K562 (cell line): ENCODE measurements at regions not wholly inside any gene's neighbourhood (a gene's known extent, or its start where the extent isn't known, plus 50 kb on each side); places are given as distances from the start of the nearest gene placed in this dataset.

ENCODE experiments used
- ATAC-seq: fragments of 200-7000 bp; cut with Tn5 transposase; 3 replicates; pipeline ENCODE4 v1.9.1; 2020; ENCODE audit warnings: moderate library complexity
- BruUV-seq: library from RNA; stranded (reverse); fragments of 400-500 nt; replicated peaks from 2 replicates; lab custom pipeline; 2021; lab: Mats Ljungman, UMichigan
- CTCF ChIA-PET: fragments of 300-600 bp; formaldehyde crosslinking; extraction: SDS; loops from one replicate; lab custom pipeline; 2021; ENCODE audit warnings: low intra/inter-chr PET ratio; lab: Yijun Ruan, JAX
- POLR2A ChIA-PET: fragments of 300-600, 350-650 bp; sonication (Branson Sonifier 250); formaldehyde crosslinking; extraction: SDS; loops from one replicate; lab custom pipeline; 2021; ENCODE audit warnings: antibody characterized with exemption, inconsistent platforms; lab: Yijun Ruan, JAX
- DNase-seq, 4 experiments: peaks; one replicate each; pipeline versions ENCODE4 v3.0.0 to v3.0.0-alpha.2; 2011 to 2018; ENCODE audit warnings: low spot score in 3 of 4, mixed read lengths in 3 of 4; ENCODE audit errors: extremely low read depth in 1 of 4
- FAIRE-seq: peaks from 2 replicates; lab custom pipeline; 2011; peaks lifted over from hg19 to GRCh38; lab: Jason Lieb, UNC
- H2AFZ ChIP-seq: 2 replicates; pipeline ENCODE4 v1.6.0; 2011; ENCODE audit warnings: low read depth, low read length, control low read depth, inconsistent platforms
- H3K27ac ChIP-seq: fragments of 200-600 bp; 3 replicates; pipeline ENCODE4 v1.8.0; 2011; ENCODE audit warnings: low read depth, mild to moderate bottlenecking, control low read depth, inconsistent platforms, low read length, moderate library complexity, mixed read lengths; ENCODE audit errors: extremely low read depth
- H3K27me3 ChIP-seq, 2 experiments: fragments of 300-600 bp in 1 of 2; 2 replicates in 1 of 2; 3 replicates in 1 of 2; pipeline versions ENCODE4 v1.6.0 to v1.8.0; 2011; ENCODE audit warnings: inconsistent platforms in 2 of 2, low read length in 2 of 2, mild to moderate bottlenecking in 1 of 2, mixed read lengths in 1 of 2, moderate library complexity in 1 of 2; ENCODE audit not compliant: control insufficient read depth in 2 of 2, insufficient read depth in 2 of 2
- H3K36me3 ChIP-seq: fragments of 300-600 bp; 3 replicates; pipeline ENCODE4 v1.8.0; 2011; ENCODE audit warnings: mild to moderate bottlenecking, low read length, inconsistent platforms; ENCODE audit not compliant: control insufficient read depth, insufficient read depth
- H3K4me1 ChIP-seq, 2 experiments: fragments of 200-600 bp in 1 of 2; replicated peaks in 1 of 2; 2 replicates in 1 of 2; 3 replicates in 1 of 2; pipeline versions ENCODE4 v1.5.1 to v1.8.0; 2011; ENCODE audit warnings: inconsistent platforms in 2 of 2, low read length in 2 of 2, mild to moderate bottlenecking in 1 of 2, mixed read lengths in 1 of 2, moderate library complexity in 1 of 2; ENCODE audit not compliant: control insufficient read depth in 2 of 2, insufficient read depth in 2 of 2
- H3K4me2 ChIP-seq: 2 replicates; pipeline ENCODE4 v1.6.1; 2011; ENCODE audit warnings: low read length, control low read depth, inconsistent platforms, mixed read lengths; ENCODE audit not compliant: insufficient read depth
- H3K4me3 ChIP-seq: fragments of 200-600 bp; sonication (generic), shearing (Covaris generic); 2 replicates; pipeline ENCODE4 v1.5.1; 2016; ENCODE audit warnings: control low read depth, inconsistent platforms
- H3K79me2 ChIP-seq: fragments of 200-600 bp; 3 replicates; pipeline ENCODE4 v1.8.0; 2011; ENCODE audit warnings: low read length, inconsistent platforms; ENCODE audit not compliant: control insufficient read depth, insufficient read depth
- H3K9ac ChIP-seq, 2 experiments: 2 replicates each; pipeline versions ENCODE4 v1.6.0 to v1.6.1; 2011; ENCODE audit warnings: low read depth in 2 of 2, low read length in 2 of 2, control low read depth in 1 of 2, inconsistent platforms in 1 of 2, mild to moderate bottlenecking in 1 of 2, mixed read lengths in 1 of 2; ENCODE audit not compliant: insufficient read depth in 1 of 2
- H3K9me1 ChIP-seq: one replicate; pipeline ENCODE4 v1.6.0; 2011; ENCODE audit warnings: inconsistent platforms, mild to moderate bottlenecking, low read length, moderate library complexity; ENCODE audit not compliant: control insufficient read depth, insufficient read depth
- H3K9me3 ChIP-seq: replicated peaks from 2 replicates; pipeline ENCODE4 v1.5.1; 2011; ENCODE audit warnings: low read depth, low read length, inconsistent platforms; ENCODE audit not compliant: control insufficient read depth, insufficient read depth
- H4K20me1 ChIP-seq: replicated peaks from 2 replicates; pipeline ENCODE4 v1.6.1; 2011; ENCODE audit warnings: low read length, inconsistent platforms, mixed read lengths; ENCODE audit not compliant: control insufficient read depth, insufficient read depth
- CHD4 ChIP-seq: fragments of 200-600 bp; sonication (generic); IDR thresholded peaks from 3 replicates; pipeline ENCODE4 v1.6.1; 2012; ENCODE audit warnings: low read depth, mild to moderate bottlenecking, mixed read lengths, low read length, inconsistent platforms; ENCODE audit not compliant: insufficient read depth, insufficient replicate concordance, poor library complexity, severe bottlenecking
- CREB1 ChIP-seq, 2 experiments: sonication (generic) in 1 of 2; formaldehyde crosslinking in 1 of 2; IDR thresholded peaks; 2 replicates each; pipeline versions ENCODE4 v1.6.1 to v1.8.0; 2012 to 2022; ENCODE audit warnings: inconsistent platforms in 1 of 2, mild to moderate bottlenecking in 1 of 2, missing genetic modification reagents in 1 of 2, moderate library complexity in 1 of 2
- NCOA4 ChIP-seq: fragments of 450-650 bp; IDR thresholded peaks from 2 replicates; pipeline ENCODE4 v1.6.1; 2018; ENCODE audit warnings: mild to moderate bottlenecking; ENCODE audit not compliant: partially characterized antibody
- PYGO2 ChIP-seq: fragments of 450-650 bp; IDR thresholded peaks from 2 replicates; pipeline ENCODE4 v1.6.1; 2016; ENCODE audit warnings: mild to moderate bottlenecking, missing genetic modification characterization, moderate library complexity, missing compliant biosample characterization
- RREB1 ChIP-seq: fragments of 250-450 bp; sonication (Bioruptor Pico); IDR thresholded peaks from 2 replicates; pipeline ENCODE4 v1.4.0; 2020
- SREBF1 ChIP-seq: fragments of 150-350 bp; IDR thresholded peaks from 2 replicates; pipeline ENCODE4 v1.6.1; 2014; ENCODE audit warnings: antibody characterized with exemption, low read depth, low read length, borderline replicate concordance
- USF1 ChIP-seq: sonication (generic); formaldehyde crosslinking; IDR thresholded peaks from 2 replicates; pipeline ENCODE4 v1.9.0; 2022; ENCODE audit warnings: mild to moderate bottlenecking, missing genetic modification reagents
- ZFP30 ChIP-seq: fragments of 250-450 bp; sonication (Bioruptor Pico); IDR thresholded peaks from 2 replicates; pipeline ENCODE4 v1.8.0; 2022; ENCODE audit warnings: moderate library complexity, mild to moderate bottlenecking, inconsistent platforms, borderline replicate concordance
- ZNF431 ChIP-seq: sonication (generic); formaldehyde crosslinking; IDR thresholded peaks from 2 replicates; pipeline ENCODE4 v1.8.0; 2022; ENCODE audit warnings: mild to moderate bottlenecking, missing genetic modification reagents
- WGBS: fragments of 100-300 bp; shearing (Covaris generic); methylation state at CpG from one replicate; pipeline ENCODE4 v1.1.6; 2016; ENCODE audit warnings: low coverage, mixed read lengths; ENCODE audit not compliant: insufficient coverage; ENCODE audit errors: missing lambda C conversion rate; 5-methylcytosine and 5-hydroxymethylcytosine counted together
- in situ Hi-C: fragments of 300-500 bp; cut with MboI; formaldehyde crosslinking; loops from 4 replicates; pipeline ENCODE4 v1.15.0; 2018; ENCODE audit warnings: inconsistent platforms, mixed read lengths
- intact Hi-C: fragments of 100-400 bp; cut with micrococcal nuclease; formaldehyde crosslinking; loops from 2 replicates; pipeline ENCODE4 v1.14.2; 2022

- no peaks in the 10 kb centered on the region for H3K9me1 ChIP-seq
- no peaks in the 10 kb centered on the region for H3K9me3 ChIP-seq
- DNase-seq = no peak
- H3K4me1 ChIP-seq = no peaks in the 10 kb centered on the region
- POLR2A ChIA-PET = interaction anchor here (0.6 kb wide), 1 partner anchor 49 kb away, joined by 3 read pairs; no protein-coding TSS in a partner anchor
- H3K4me3 ChIP-seq = no peak overlapping the region
- WGBS = 0% methylated on average over 2 of the region's 2 CpGs
- no peak overlapping the region for H2AFZ ChIP-seq
- H3K4me2 ChIP-seq = no peak overlapping the region
- no peaks in the 10 kb centered on the region for H4K20me1 ChIP-seq
- no TSS peak for BruUV-seq
- no peak for ATAC-seq
- no peak overlapping the region for H3K27ac ChIP-seq
- TF ChIP-seq CREB1 (IDR thresholded peaks at IDR 0.05) = no peak
- no peak for TF ChIP-seq CREB1 (CRISPR knock-in tag; IDR thresholded peaks at IDR 0.05)
- no peak for TF ChIP-seq PYGO2
- TF ChIP-seq, all 486 proteins: peak for 0
- no peaks in the 10 kb centered on the region for H3K36me3 ChIP-seq
- H3K79me2 ChIP-seq = no peaks in the 10 kb centered on the region
- in situ Hi-C loops (no loop called here), intact Hi-C loops (no loop called here)
- CTCF ChIA-PET = no interaction called here
- no peaks in the 10 kb centered on the region for H3K27me3 ChIP-seq
- no peak overlapping the region for H3K9ac ChIP-seq
- FAIRE-seq = no peak
These were observed 352.6 kb upstream of the AUTS2 start for GRCh38 chr7:69245646-69246045.

GRCh38 chr7:69246758-69247157 is 351.5 kb upstream of the AUTS2 start:
- Histone ChIP-seq H3K27ac (no peak overlapping the region), H3K4me3 (no peak overlapping the region), H2AFZ (no peak overlapping the region), H3K9me1 (no peaks in the 10 kb centered on the region), H3K36me3 (no peaks in the 10 kb centered on the region), H3K27me3 (no peaks in the 10 kb centered on the region; a peak in 1 of 5 replicates), H3K4me1 (no peaks in the 10 kb centered on the region), H3K9me3 (no peaks in the 10 kb centered on the region), H3K9ac (no peak overlapping the region), H4K20me1 (no peaks in the 10 kb centered on the region), H3K79me2 (no peaks in the 10 kb centered on the region), H3K4me2 (no peak overlapping the region)
- no peak for FAIRE-seq
- DNase-seq = no peak
- POLR2A ChIA-PET = no interaction called here
- intact Hi-C loops = no loop called here
- in situ Hi-C loops = no loop called here
- WGBS = 0% methylated on average over 3 of the region's 3 CpGs
- CTCF ChIA-PET = no interaction called here
- BruUV-seq = no TSS peak
- ATAC-seq = no peak
- TF ChIP-seq RREB1 (CRISPR knock-in tag) (no peak), SREBF1 (no peak), USF1 (no peak), ZFP30 (CRISPR knock-in tag) (no peak), ZNF431 (CRISPR knock-in tag) (no peak), NCOA4 (no peak), CHD4 (no peak)
